Transverse colon (tissue), 3 donors: ENCODE measurements at regions not wholly inside any gene's neighbourhood (a gene's known extent, or its start where the extent isn't known, plus 50 kb on each side); places are given as distances from the start of the nearest gene placed in this dataset.

ENCODE experiments used
- CTCF ChIP-seq, 5 experiments: fragments of 200-600 bp in 3 of 5; fragments of 450-650 bp in 2 of 5; sonication (generic) in 3 of 5; IDR thresholded peaks; 1 replicate in 2 of 5; 2 replicates in 3 of 5; pipeline ENCODE4 v1.5.1; 2016 to 2017; ENCODE audit warnings: antibody characterized with exemption in 5 of 5, inconsistent platforms in 3 of 5, mild to moderate bottlenecking in 2 of 5, moderate library complexity in 1 of 5
- EP300 ChIP-seq: sonication (generic); formaldehyde crosslinking; IDR thresholded peaks from one replicate; pipeline ENCODE4 v1.6.1; 2017; ENCODE audit warnings: antibody characterized with exemption, low read depth
- POLR2A ChIP-seq: fragments of 450-650 bp; IDR thresholded peaks from one replicate; pipeline ENCODE4 v1.6.1; 2016; ENCODE audit warnings: antibody characterized with exemption, mild to moderate bottlenecking, moderate library complexity

GRCh38 chr13:78033509-78033908 lies 114.9 kb upstream of the EDNRB start:
- TF ChIP-seq CTCF (IDR thresholded peaks at IDR 0.05) (no peak), EP300 (no peak), POLR2A (no peak)
